ENCODE measurements at regions not wholly inside any gene's neighbourhood (a gene's known extent, or its start where the extent isn't known, plus 50 kb on each side); places are given as distances from the start of the nearest gene placed in this dataset.

- DNase-seq, result no peak
Measured at GRCh38 chr20:61114493-61115175, 137.4 kb upstream of the CDH4 start.

GRCh38 chr20:61115364-61116065, 136.5 kb upstream of the CDH4 start:
- no peak for DNase-seq

GRCh38 chr20:61117725-61118124, 134.3 kb upstream of the CDH4 start:
- DNase-seq, result no peak

GRCh38 chr20:61118429-61119224, 133.4 kb upstream of the CDH4 start:
- no peak for DNase-seq

- no peak for DNase-seq
Measured at GRCh38 chr20:61119273-61119672, 132.8 kb upstream of the CDH4 start.

- DNase-seq, result no peak
Measured at GRCh38 chr20:61119794-61120410, 132.2 kb upstream of the CDH4 start.

GRCh38 chr20:61120595-61121515, 131.2 kb upstream of the CDH4 start:
- DNase-seq, result peak; percentile 25 to 27

- no peak for DNase-seq
Measured at GRCh38 chr20:61121661-61122060, 130.4 kb upstream of the CDH4 start.

- DNase-seq, result no peak
Measured at GRCh38 chr20:61123286-61123685, 128.8 kb upstream of the CDH4 start.

GRCh38 chr20:61123751-61124368, 128.2 kb upstream of the CDH4 start:
- DNase-seq, result no peak

- DNase-seq, result no peak
Measured at GRCh38 chr20:61125076-61125475, 127.0 kb upstream of the CDH4 start.

- DNase-seq, result no peak
Measured at GRCh38 chr20:61125546-61126180, 126.4 kb upstream of the CDH4 start.

GRCh38 chr20:61126369-61127195, 125.5 kb upstream of the CDH4 start:
- DNase-seq, result no peak

GRCh38 chr20:61127311-61128039, 124.6 kb upstream of the CDH4 start:
- no peak for DNase-seq

- no peak for DNase-seq
Measured at GRCh38 chr20:61128701-61129269, 123.3 kb upstream of the CDH4 start.

- DNase-seq, result no peak
Measured at GRCh38 chr20:61129311-61129710, 122.8 kb upstream of the CDH4 start.

GRCh38 chr20:61130156-61130555, 121.9 kb upstream of the CDH4 start:
- DNase-seq, result no peak

- DNase-seq, result no peak
Measured at GRCh38 chr20:61131944-61132343, 120.1 kb upstream of the CDH4 start.

GRCh38 chr20:61133611-61134010, 118.5 kb upstream of the CDH4 start:
- DNase-seq, result no peak
